UCSD-AML1 (cell line): ENCODE measurements at regions not wholly inside any gene's neighbourhood (a gene's known extent, or its start where the extent isn't known, plus 50 kb on each side); places are given as distances from the start of the nearest gene placed in this dataset.
"Not testable (repeated sequence)": the region's sequence is repeated elsewhere in the genome, so short reads cannot be mapped to it uniquely, and the experiment has no call there.

Source experiments
- DNase-seq: peaks from one replicate; lab custom pipeline; 2025; ENCODE audit not compliant: unreplicated experiment; lab: John Stamatoyannopoulos, UW

DNA sequence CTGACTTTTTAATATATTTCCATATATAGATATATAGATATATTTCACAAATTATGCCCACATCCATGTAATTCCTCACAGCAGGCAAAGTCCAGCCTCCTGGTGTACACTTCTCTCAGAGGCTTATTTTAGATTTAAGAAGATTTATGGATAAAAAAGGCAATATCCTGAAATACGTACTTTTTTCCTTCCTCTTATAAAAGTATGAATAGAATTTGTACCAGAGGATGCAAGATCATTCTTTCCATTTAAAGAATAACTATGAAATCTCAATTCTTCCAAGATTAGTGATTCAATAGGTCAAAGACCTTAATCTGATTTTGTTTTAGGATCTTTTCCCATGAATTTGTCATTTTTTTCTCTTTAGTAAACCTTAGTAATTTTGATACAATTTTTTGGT, 597.9 kb upstream of the TBL1XR1 start:
- DNase-seq = no peak

DNA sequence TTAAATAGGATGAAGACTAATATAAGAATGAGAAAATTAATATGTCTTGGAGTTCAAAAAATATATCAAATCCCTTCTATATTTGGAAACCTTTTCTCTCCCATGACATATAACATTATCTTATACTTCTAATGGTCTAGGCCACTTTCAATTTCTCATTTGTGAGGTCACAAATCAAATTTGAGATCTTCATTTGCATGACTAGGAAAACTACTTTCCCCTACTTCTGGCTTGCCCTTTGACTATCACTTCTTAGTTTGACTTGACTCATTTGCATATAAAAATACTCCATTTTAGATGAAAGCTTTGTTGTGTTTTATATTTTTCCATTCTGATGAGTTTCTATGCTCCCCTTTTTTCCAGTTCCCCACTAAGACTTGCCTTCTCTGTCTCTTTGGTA, 598.6 kb upstream of the TBL1XR1 start:
- DNase-seq = no peak

- DNase-seq = not testable (repeated sequence)
Observed at GRCh38 chr3:177800147-177800546, 602.9 kb upstream of the TBL1XR1 start.

- no peak for DNase-seq
Observed at GRCh38 chr3:177800561-177800960, 603.3 kb upstream of the TBL1XR1 start.

DNA sequence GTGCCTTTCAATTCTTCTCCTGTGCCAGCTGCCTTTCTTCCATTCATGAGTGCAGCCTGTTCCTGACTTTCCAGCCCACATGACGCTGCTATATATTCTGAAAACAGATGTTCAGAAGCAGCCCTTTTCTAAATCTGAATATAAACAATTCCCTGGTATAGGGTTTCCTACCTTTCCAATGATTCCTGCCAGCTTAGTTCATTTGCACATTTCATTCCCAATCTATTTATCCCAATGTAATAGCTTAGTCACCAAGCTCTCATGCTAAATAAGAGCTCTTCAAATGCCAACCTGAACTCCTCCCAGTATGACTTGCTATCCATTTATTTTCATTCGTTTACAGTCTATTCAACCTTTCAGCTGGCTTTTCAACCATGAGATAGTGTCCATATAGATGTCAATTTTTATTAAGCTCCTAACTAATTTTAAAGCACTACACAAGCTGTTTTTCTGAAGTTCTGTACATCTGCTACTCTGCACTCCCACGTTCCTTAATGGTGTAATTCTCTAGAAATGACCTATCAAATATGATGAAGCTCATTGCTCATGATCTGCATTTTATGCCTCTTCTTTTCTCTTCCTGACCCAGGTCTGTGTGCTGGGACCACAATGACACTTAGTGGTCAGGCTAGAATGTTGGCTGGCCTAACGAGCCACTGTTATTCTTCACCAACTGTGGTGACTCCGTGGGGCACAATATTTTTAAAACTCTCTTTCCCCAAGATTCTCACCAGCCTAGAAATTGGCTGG, 605.0 kb upstream of the TBL1XR1 start:
- DNase-seq = no peak

DNA sequence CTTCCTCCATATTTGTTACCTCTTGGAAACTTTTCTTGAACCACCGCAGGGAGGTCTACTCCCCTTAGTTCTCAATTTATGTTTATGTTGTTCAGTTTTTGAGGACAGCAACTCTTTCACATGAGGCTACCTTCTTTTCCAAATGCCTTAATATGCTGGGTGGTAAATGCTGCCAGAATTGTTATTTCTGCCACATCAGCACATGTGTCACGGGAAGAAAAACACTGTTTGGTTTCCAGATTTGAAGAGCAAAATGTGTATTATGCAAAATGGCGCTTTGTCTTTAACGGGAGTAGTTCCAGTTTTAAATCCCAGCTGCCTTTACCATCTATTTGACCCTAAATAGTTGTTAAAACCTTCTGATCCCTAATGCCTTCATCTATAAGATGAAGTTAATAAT, 606.2 kb upstream of the TBL1XR1 start:
- no peak for DNase-seq

DNA sequence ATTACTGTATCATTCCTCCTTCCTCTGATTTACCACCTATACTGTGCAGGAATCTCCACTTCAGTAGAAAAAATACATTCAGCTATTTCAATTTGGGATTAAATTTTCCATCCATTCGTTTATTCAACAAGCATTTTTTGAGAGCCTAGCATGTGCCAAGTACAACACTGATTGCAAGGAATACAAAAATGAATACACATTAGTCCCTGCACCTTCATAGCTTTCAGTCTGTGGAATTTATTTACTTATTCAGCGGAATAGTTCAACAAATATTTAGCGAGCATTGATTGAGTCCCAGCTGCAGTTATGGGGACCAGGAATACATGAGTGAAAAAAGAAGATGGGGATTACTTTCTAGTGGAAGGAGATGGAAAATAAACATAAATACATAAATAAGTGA, 606.8 kb upstream of the TBL1XR1 start:
- DNase-seq = no peak

DNA sequence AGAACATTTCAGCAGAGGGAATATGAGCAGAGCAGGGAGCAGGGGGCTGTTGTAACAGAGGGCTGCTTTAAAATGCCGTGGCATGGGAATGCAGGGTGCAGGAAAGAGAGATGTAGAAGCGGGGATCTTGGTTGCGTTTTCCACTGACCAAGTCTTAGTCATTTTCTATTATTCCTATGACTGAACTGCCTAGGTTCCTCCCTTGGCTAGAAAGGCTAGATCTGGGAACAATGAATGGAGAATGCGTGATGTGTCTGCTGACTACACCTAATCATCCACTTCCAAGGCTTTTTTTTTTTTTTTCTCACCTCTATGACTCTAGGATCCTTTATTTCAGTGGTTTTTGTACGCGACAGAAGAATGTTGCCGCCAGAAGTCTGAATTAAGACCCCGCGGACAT, 607.4 kb upstream of the TBL1XR1 start:
- DNase-seq = no peak

GRCh38 chr3:177807150-177807875, 610.0 kb upstream of the TBL1XR1 start:
- no peak for DNase-seq

- DNase-seq = not testable (repeated sequence)
Observed at GRCh38 chr3:177808928-177809478, 611.7 kb upstream of the TBL1XR1 start.

- no peak for DNase-seq
Observed at GRCh38 chr3:177810162-177810623, 612.9 kb upstream of the TBL1XR1 start.

DNA sequence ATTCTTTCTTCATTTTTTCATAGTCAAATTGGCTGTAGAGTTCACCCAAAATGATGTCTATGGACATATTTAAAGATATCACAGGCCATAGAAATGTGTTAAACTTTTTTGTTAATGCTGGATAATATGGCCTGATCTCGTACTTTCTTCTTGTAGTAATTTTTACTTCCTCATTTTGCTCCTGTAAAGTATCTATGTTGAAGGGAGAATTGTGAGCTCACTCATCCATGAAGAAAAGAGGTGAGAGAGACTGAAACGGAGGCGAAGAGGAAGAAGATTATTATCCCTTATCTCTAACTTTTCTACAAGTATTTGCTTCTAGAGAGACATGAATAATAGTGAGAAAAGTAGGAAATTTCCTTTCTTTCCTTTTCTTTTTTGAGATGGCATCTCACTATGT, 613.8 kb upstream of the TBL1XR1 start:
- no peak for DNase-seq

- DNase-seq = no peak
Observed at GRCh38 chr3:177811835-177812234, 614.6 kb upstream of the TBL1XR1 start.

- no peak for DNase-seq
Observed at GRCh38 chr3:177812492-177812891, 615.2 kb upstream of the TBL1XR1 start.

GRCh38 chr3:177813322-177813721, 616.0 kb upstream of the TBL1XR1 start:
- no peak for DNase-seq

GRCh38 chr3:177816667-177817208, 619.5 kb upstream of the TBL1XR1 start:
- no peak for DNase-seq

DNA sequence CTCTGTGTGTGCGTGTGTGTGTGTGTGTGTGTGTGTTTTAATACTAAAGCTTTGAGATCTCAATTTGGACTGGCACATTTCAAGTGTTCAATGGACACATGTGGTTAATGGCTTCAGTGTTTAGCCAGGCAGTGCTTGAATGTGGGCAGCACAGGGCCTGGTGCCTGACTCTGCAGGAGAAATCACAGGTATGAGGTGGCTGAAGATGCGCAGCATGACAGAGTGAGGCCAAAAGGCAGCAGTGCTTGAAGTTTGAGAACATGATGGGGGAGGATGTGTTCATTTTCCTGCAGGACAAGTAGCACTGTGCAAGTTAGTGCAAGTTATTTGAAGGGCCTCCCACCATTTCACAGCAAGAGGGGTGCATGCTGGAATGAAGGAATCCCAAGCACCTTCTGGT, 620.5 kb upstream of the TBL1XR1 start:
- no peak for DNase-seq

DNA sequence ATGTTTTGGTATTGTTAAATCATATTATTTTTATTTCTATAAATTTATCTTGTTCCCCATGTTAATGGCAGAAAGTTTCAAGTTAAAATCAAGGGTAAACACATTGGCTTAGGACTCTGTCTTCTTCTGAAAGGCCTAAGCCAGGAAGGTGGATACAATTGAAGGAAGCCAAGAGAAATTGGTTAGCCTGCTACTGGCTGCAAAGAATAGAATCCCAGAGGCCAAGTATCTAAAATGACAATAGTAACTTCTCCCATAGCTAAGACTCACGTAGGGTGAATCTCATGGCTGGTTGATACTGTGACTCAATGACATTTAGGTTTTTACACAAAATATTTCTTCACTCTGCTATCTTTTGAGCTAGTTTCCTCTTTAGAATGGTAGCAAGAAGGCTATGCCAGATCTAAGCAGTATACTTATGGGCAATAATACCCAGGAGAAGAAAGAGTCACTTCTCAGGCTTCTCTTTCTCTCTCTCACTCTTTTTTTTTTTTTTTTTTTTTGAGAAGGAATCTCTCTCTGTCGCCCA, 621.5 kb upstream of the TBL1XR1 start:
- DNase-seq = no peak

DNA sequence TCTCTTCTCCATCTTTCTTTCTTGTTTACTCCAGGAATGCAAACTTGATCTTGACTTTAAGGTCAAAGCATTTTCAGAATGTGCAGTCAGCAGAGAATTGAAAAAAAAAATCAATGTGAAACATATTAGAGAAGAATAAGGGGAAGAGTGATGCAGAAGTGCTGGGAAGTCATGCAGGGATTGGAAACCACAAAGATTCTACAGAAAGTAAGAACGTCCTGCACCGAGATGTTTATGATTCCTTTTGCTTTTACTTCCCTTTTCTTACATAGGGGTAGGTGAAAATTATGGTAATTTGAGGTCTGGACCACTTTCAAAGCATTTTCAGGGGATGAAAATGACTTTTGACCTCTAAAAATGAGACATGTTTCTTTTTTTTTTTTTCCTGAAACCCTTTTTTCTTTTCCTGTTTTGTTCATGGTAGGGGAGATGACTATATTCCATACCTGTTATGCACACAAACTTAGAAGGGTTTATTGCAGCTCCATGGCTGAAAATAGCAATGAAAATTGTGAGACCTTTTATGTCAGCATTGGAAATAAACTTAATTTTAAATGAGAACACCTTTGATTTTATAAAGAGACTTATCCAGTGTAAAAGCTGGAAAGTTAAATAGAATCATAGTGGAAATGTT, 623.5 kb upstream of the TBL1XR1 start:
- no peak for DNase-seq

GRCh38 chr3:177822681-177823096, 625.4 kb upstream of the TBL1XR1 start:
- DNase-seq = no peak

GRCh38 chr3:177823701-177824189, 626.5 kb upstream of the TBL1XR1 start:
- DNase-seq = no peak
